Gastrocnemius medialis (tissue), 4 donors: ENCODE measurements at regions not wholly inside any gene's neighbourhood (a gene's known extent, or its start where the extent isn't known, plus 50 kb on each side); places are given as distances from the start of the nearest gene placed in this dataset.

Experiments
- CTCF ChIP-seq, 5 experiments: fragments of 450-650 bp in 3 of 5; fragments of 200-600 bp in 2 of 5; sonication (generic) in 2 of 5; IDR thresholded peaks in 4 of 5; conservative IDR thresholded peaks in 1 of 5; 1 replicate in 4 of 5; 2 replicates in 1 of 5; pipeline ENCODE4 v1.5.1; 2016 to 2019; ENCODE audit warnings: antibody characterized with exemption in 5 of 5, mild to moderate bottlenecking in 3 of 5, moderate library complexity in 3 of 5
- POLR2A ChIP-seq, 2 donors: fragments of 450-650 bp; IDR thresholded peaks; one replicate each; pipeline ENCODE4 v1.6.1; 2017; ENCODE audit warnings: antibody characterized with exemption in 2 of 2, mild to moderate bottlenecking in 2 of 2, moderate library complexity in 2 of 2

GRCh38 chr6:11341303-11341702 is 108.8 kb upstream of the NEDD9 start:
- no peak for TF ChIP-seq POLR2A (IDR thresholded peaks at IDR 0.05)
- TF ChIP-seq CTCF (IDR thresholded peaks at IDR 0.05 in 4 of 5, conservative IDR thresholded peaks at IDR 0.05 in 1 of 5), result no peak
